Endothelial cell of umbilical vein (primary cell): ENCODE measurements at regions not wholly inside any gene's neighbourhood (a gene's known extent, or its start where the extent isn't known, plus 50 kb on each side); places are given as distances from the start of the nearest gene placed in this dataset.

Source experiments
- JUN ChIP-seq: IDR thresholded peaks from 2 replicates; pipeline ENCODE4 v1.6.1; 2011; ENCODE audit warnings: borderline replicate concordance, low read depth; ENCODE audit not compliant: insufficient read length, insufficient read depth
- POLR2AphosphoS5 ChIP-seq: IDR thresholded peaks from 2 replicates; pipeline ENCODE4 v1.6.1; 2012; ENCODE audit warnings: low read depth, mild to moderate bottlenecking, control low read depth, low read length, moderate library complexity; ENCODE audit not compliant: insufficient read depth
- TF ChIP-seq, protein P1 (sequence below), 2 donors: IDR thresholded peaks; 1 replicate in 1 of 2; 2 replicates in 1 of 2; pipeline ENCODE4 v1.5.1; 2011; ENCODE audit warnings: low read length in 2 of 2, mild to moderate bottlenecking in 2 of 2, moderate library complexity in 2 of 2, control low read depth in 1 of 2, inconsistent platforms in 1 of 2, low read depth in 1 of 2; ENCODE audit not compliant: insufficient read depth in 1 of 2; ENCODE audit errors: extremely low read depth in 1 of 2

- TF ChIP-seq, protein P1, sequence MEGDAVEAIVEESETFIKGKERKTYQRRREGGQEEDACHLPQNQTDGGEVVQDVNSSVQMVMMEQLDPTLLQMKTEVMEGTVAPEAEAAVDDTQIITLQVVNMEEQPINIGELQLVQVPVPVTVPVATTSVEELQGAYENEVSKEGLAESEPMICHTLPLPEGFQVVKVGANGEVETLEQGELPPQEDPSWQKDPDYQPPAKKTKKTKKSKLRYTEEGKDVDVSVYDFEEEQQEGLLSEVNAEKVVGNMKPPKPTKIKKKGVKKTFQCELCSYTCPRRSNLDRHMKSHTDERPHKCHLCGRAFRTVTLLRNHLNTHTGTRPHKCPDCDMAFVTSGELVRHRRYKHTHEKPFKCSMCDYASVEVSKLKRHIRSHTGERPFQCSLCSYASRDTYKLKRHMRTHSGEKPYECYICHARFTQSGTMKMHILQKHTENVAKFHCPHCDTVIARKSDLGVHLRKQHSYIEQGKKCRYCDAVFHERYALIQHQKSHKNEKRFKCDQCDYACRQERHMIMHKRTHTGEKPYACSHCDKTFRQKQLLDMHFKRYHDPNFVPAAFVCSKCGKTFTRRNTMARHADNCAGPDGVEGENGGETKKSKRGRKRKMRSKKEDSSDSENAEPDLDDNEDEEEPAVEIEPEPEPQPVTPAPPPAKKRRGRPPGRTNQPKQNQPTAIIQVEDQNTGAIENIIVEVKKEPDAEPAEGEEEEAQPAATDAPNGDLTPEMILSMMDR (IDR thresholded peaks at IDR 0.05; ENCODE audit: extremely low read depth in 1 of 2, insufficient read depth in 1 of 2, low read depth in 1 of 2, low read length in 2 of 2) = no peak
- TF ChIP-seq POLR2AphosphoS5 (no peak), JUN (no peak)
These were observed 406.9 kb upstream of the CXADR start for GRCh38 chr21:17105932-17106331.
